SJSA1 (cell line): ENCODE measurements at regions not wholly inside any gene's neighbourhood (a gene's known extent, or its start where the extent isn't known, plus 50 kb on each side); places are given as distances from the start of the nearest gene placed in this dataset.
"Not testable (repeated sequence)": the region's sequence is repeated elsewhere in the genome, so short reads cannot be mapped to it uniquely, and the experiment has no call there.

Experiments
- DNase-seq, 2 experiments: peaks; one replicate each; pipeline ENCODE4 v3.0.0-alpha.2; 2015 to 2020; ENCODE audit warnings: low spot score in 2 of 2, low read depth in 1 of 2
- H3K27ac ChIP-seq: fragments of 250-450 bp; sonication (Bioruptor Pico); 2 replicates; pipeline ENCODE4 v1.5.1; 2020; ENCODE audit warnings: mild to moderate bottlenecking, moderate library complexity
- H3K27me3 ChIP-seq: fragments of 250-450 bp; sonication (Bioruptor Pico); replicated peaks from 2 replicates; pipeline ENCODE4 v1.5.1; 2020; ENCODE audit warnings: mild to moderate bottlenecking, moderate library complexity
- H3K36me3 ChIP-seq: fragments of 250-450 bp; sonication (Bioruptor Pico); 2 replicates; pipeline ENCODE4 v1.5.1; 2020; ENCODE audit warnings: mild to moderate bottlenecking
- H3K4me1 ChIP-seq: fragments of 250-450 bp; sonication (Bioruptor Pico); replicated peaks from 2 replicates; pipeline ENCODE4 v1.6.1; 2021; ENCODE audit warnings: mild to moderate bottlenecking
- H3K4me3 ChIP-seq: fragments of 250-450 bp; sonication (Bioruptor Pico); 2 replicates; pipeline ENCODE4 v1.5.1; 2020; ENCODE audit warnings: mild to moderate bottlenecking
- H3K9me3 ChIP-seq: fragments of 250-450 bp; sonication (Bioruptor Pico); replicated peaks from 2 replicates; pipeline ENCODE4 v1.5.1; 2020; ENCODE audit warnings: mild to moderate bottlenecking

- H3K36me3 ChIP-seq, DNase-seq, H3K9me3 ChIP-seq, H3K27me3 ChIP-seq, H3K4me1 ChIP-seq, H3K4me3 ChIP-seq, H3K27ac ChIP-seq: not testable (repeated sequence)
Observed at GRCh38 chr4:85216571-85216970, 250.1 kb upstream of the WDFY3 start.

- Histone ChIP-seq H3K9me3 (peaks cover 6% of the 10 kb centered on the region), H3K27ac (no peak overlapping the region), H3K4me1 (no peaks in the 10 kb centered on the region)
Observed at GRCh38 chr4:85218756-85219155, 252.3 kb upstream of the WDFY3 start.

GRCh38 chr4:85221606-85222005 lies 253.3 kb upstream of the ARHGAP24 start:
- Histone ChIP-seq H3K9me3 (no peaks in the 10 kb centered on the region; the same call in 1 of the 2 replicates), H3K36me3 (no peaks in the 10 kb centered on the region), H3K4me3 (no peak overlapping the region), H3K27me3 (no peaks in the 10 kb centered on the region), H3K27ac (no peak overlapping the region), H3K4me1 (no peaks in the 10 kb centered on the region)
- no peak for DNase-seq

More at GRCh38 chr4:85218756-85219155, 252.3 kb upstream of the WDFY3 start:
- Histone ChIP-seq H3K36me3 (no peaks in the 10 kb centered on the region), H3K4me3 (no peak overlapping the region), H3K27me3 (no peaks in the 10 kb centered on the region)
- DNase-seq, result no peak

- no peaks in the 10 kb centered on the region for H3K4me1 ChIP-seq
Observed at GRCh38 chr4:85222561-85222960, 252.4 kb upstream of the ARHGAP24 start.

GRCh38 chr4:85228264-85228663 lies 246.7 kb upstream of the ARHGAP24 start:
- H3K9me3 ChIP-seq, result no peaks in the 10 kb centered on the region
- DNase-seq, result no peak
- no peaks in the 10 kb centered on the region for H3K36me3 ChIP-seq
- H3K27me3 ChIP-seq, result no peaks in the 10 kb centered on the region
- H3K4me1 ChIP-seq, result no peaks in the 10 kb centered on the region
- no peak overlapping the region for H3K4me3 ChIP-seq
- H3K27ac ChIP-seq, result no peak overlapping the region

More at GRCh38 chr4:85222561-85222960, 252.4 kb upstream of the ARHGAP24 start:
- H3K27ac ChIP-seq, result no peak overlapping the region
- no peaks in the 10 kb centered on the region for H3K9me3 ChIP-seq
- no peak overlapping the region for H3K4me3 ChIP-seq
- no peaks in the 10 kb centered on the region for H3K27me3 ChIP-seq
- no peaks in the 10 kb centered on the region for H3K36me3 ChIP-seq
- no peak for DNase-seq

GRCh38 chr4:85233516-85233915 lies 241.4 kb upstream of the ARHGAP24 start:
- Histone ChIP-seq H3K27ac (no peak overlapping the region), H3K4me3 (no peak overlapping the region), H3K4me1 (no peaks in the 10 kb centered on the region), H3K9me3 (no peaks in the 10 kb centered on the region), H3K27me3 (no peaks in the 10 kb centered on the region), H3K36me3 (no peaks in the 10 kb centered on the region)
- no peak for DNase-seq

GRCh38 chr4:85243857-85244256 lies 231.1 kb upstream of the ARHGAP24 start:
- no peak for DNase-seq
- Histone ChIP-seq H3K27me3 (no peaks in the 10 kb centered on the region), H3K36me3 (no peaks in the 10 kb centered on the region), H3K4me1 (no peaks in the 10 kb centered on the region), H3K9me3 (no peaks in the 10 kb centered on the region), H3K4me3 (no peak overlapping the region), H3K27ac (no peak overlapping the region)

- DNase-seq, result no peak
Observed at GRCh38 chr4:85244638-85245037, 230.3 kb upstream of the ARHGAP24 start.

GRCh38 chr4:85246055-85246454 lies 228.9 kb upstream of the ARHGAP24 start:
- DNase-seq, result no peak
- Histone ChIP-seq H3K4me3 (no peak overlapping the region), H3K4me1 (no peaks in the 10 kb centered on the region), H3K36me3 (no peaks in the 10 kb centered on the region), H3K27me3 (no peaks in the 10 kb centered on the region), H3K9me3 (no peaks in the 10 kb centered on the region), H3K27ac (no peak overlapping the region)

More at GRCh38 chr4:85244638-85245037, 230.3 kb upstream of the ARHGAP24 start:
- H3K27ac ChIP-seq, result no peak overlapping the region
- H3K36me3 ChIP-seq, result no peaks in the 10 kb centered on the region
- H3K4me1 ChIP-seq, result no peaks in the 10 kb centered on the region
- no peaks in the 10 kb centered on the region for H3K9me3 ChIP-seq
- no peak overlapping the region for H3K4me3 ChIP-seq
- H3K27me3 ChIP-seq, result no peaks in the 10 kb centered on the region

GRCh38 chr4:85250852-85251251 lies 224.1 kb upstream of the ARHGAP24 start:
- DNase-seq, result no peak
- Histone ChIP-seq H3K9me3 (no peaks in the 10 kb centered on the region), H3K4me1 (no peaks in the 10 kb centered on the region), H3K27ac (no peak overlapping the region), H3K27me3 (no peaks in the 10 kb centered on the region), H3K36me3 (no peaks in the 10 kb centered on the region), H3K4me3 (no peak overlapping the region)

- DNase-seq, result no peak
- H3K4me1 ChIP-seq, result no peaks in the 10 kb centered on the region
- H3K36me3 ChIP-seq, result no peaks in the 10 kb centered on the region
- H3K27ac ChIP-seq, result no peak overlapping the region
- H3K27me3 ChIP-seq, result no peaks in the 10 kb centered on the region
- no peak overlapping the region for H3K4me3 ChIP-seq
- no peaks in the 10 kb centered on the region for H3K9me3 ChIP-seq
Observed at GRCh38 chr4:85257817-85258370, 217.1 kb upstream of the ARHGAP24 start.

- no peak overlapping the region for H3K27ac ChIP-seq
- H3K4me3 ChIP-seq, result no peak overlapping the region
- H3K36me3 ChIP-seq, result no peaks in the 10 kb centered on the region
- H3K9me3 ChIP-seq, result no peaks in the 10 kb centered on the region
- no peaks in the 10 kb centered on the region for H3K4me1 ChIP-seq
- H3K27me3 ChIP-seq, result no peaks in the 10 kb centered on the region
- DNase-seq, result no peak
Observed at GRCh38 chr4:85260064-85260463, 214.9 kb upstream of the ARHGAP24 start.

- Histone ChIP-seq H3K4me3 (no peak overlapping the region), H3K36me3 (no peaks in the 10 kb centered on the region), H3K4me1 (no peaks in the 10 kb centered on the region), H3K9me3 (no peaks in the 10 kb centered on the region), H3K27me3 (0 out of 2 replicates have a peak, but pooled peaks cover 2% of the 10 kb centered on the region), H3K27ac (no peak overlapping the region)
- DNase-seq, result no peak
Observed at GRCh38 chr4:85265234-85265633, 209.7 kb upstream of the ARHGAP24 start.

GRCh38 chr4:85268188-85268587 lies 206.8 kb upstream of the ARHGAP24 start:
- Histone ChIP-seq H3K4me3 (no peak overlapping the region), H3K27me3 (0 out of 2 replicates have a peak, but pooled peaks cover 2% of the 10 kb centered on the region), H3K9me3 (no peaks in the 10 kb centered on the region), H3K4me1 (no peaks in the 10 kb centered on the region), H3K27ac (no peak overlapping the region), H3K36me3 (no peaks in the 10 kb centered on the region)
- DNase-seq, result no peak

- Histone ChIP-seq H3K4me1 (no peaks in the 10 kb centered on the region), H3K4me3 (no peak overlapping the region), H3K27me3 (0 out of 2 replicates have a peak, but pooled peaks cover 2% of the 10 kb centered on the region), H3K27ac (no peak overlapping the region), H3K9me3 (no peaks in the 10 kb centered on the region), H3K36me3 (no peaks in the 10 kb centered on the region)
- DNase-seq, result no peak
Observed at GRCh38 chr4:85268961-85269360, 206.0 kb upstream of the ARHGAP24 start.
